SKM-1 (cell line): ENCODE measurements at regions not wholly inside any gene's neighbourhood (a gene's known extent, or its start where the extent isn't known, plus 50 kb on each side); places are given as distances from the start of the nearest gene placed in this dataset.
"Not testable (repeated sequence)": the region's sequence is repeated elsewhere in the genome, so short reads cannot be mapped to it uniquely, and the experiment has no call there.

Source experiments
- DNase-seq: peaks from one replicate; lab custom pipeline; 2025; ENCODE audit not compliant: unreplicated experiment; lab: John Stamatoyannopoulos, UW

GRCh38 chr9:86507212-86507630, 153.0 kb upstream of the TUT7 start:
- no peak for DNase-seq

- no peak for DNase-seq
These were observed 149.7 kb upstream of the TUT7 start for GRCh38 chr9:86503942-86504341.

GRCh38 chr9:86503314-86503713, 149.1 kb upstream of the TUT7 start:
- DNase-seq: no peak

GRCh38 chr9:86500667-86501435, 146.6 kb upstream of the TUT7 start:
- DNase-seq: peak; percentile 26

GRCh38 chr9:86500031-86500430, 145.8 kb upstream of the TUT7 start:
- no peak for DNase-seq

GRCh38 chr9:86494644-86495111, 140.5 kb upstream of the TUT7 start:
- no peak for DNase-seq

GRCh38 chr9:86491468-86492266, 137.5 kb upstream of the TUT7 start:
- no peak for DNase-seq

GRCh38 chr9:86488794-86489193, 134.6 kb upstream of the TUT7 start:
- DNase-seq: no peak

GRCh38 chr9:86488345-86488744, 134.1 kb upstream of the TUT7 start:
- DNase-seq: no peak

- DNase-seq: no peak
These were observed 133.6 kb upstream of the TUT7 start for GRCh38 chr9:86487838-86488233.

- peak; percentile 24 for DNase-seq
These were observed 133.0 kb upstream of the TUT7 start for GRCh38 chr9:86486891-86487837.

GRCh38 chr9:86485359-86485758, 131.1 kb upstream of the TUT7 start:
- no peak for DNase-seq

GRCh38 chr9:86483496-86483895, 129.3 kb upstream of the TUT7 start:
- no peak for DNase-seq

GRCh38 chr9:86481466-86481865, 127.3 kb upstream of the TUT7 start:
- no peak for DNase-seq

- not testable (repeated sequence) for DNase-seq
These were observed 121.0 kb upstream of the TUT7 start for GRCh38 chr9:86475255-86475654.

GRCh38 chr9:86471171-86471815, 117.1 kb upstream of the TUT7 start:
- no peak for DNase-seq

GRCh38 chr9:86470326-86470725, 116.1 kb upstream of the TUT7 start:
- no peak for DNase-seq

- DNase-seq: no peak
These were observed 115.5 kb upstream of the TUT7 start for GRCh38 chr9:86469476-86470250.

- no peak for DNase-seq
These were observed 110.0 kb upstream of the TUT7 start for GRCh38 chr9:86464242-86464641.
